Spleen (tissue), 11 donors: ENCODE measurements at regions not wholly inside any gene's neighbourhood (a gene's known extent, or its start where the extent isn't known, plus 50 kb on each side); places are given as distances from the start of the nearest gene placed in this dataset.

Experiments
- DNase-seq: peaks from one replicate; pipeline ENCODE4 v3.0.0-alpha.2; 2020
- H3K27ac ChIP-seq, 8 donors: fragments of 200-600 bp; sonication (generic) in 7 of 8; 1 replicate in 4 of 8; 2 replicates in 4 of 8; pipeline versions ENCODE4 v1.5.0 to v1.8.0; 2016 to 2021; ENCODE audit warnings: inconsistent platforms in 4 of 8, mild to moderate bottlenecking in 4 of 8, moderate library complexity in 1 of 8
- H3K27me3 ChIP-seq, 7 donors: fragments of 200-600 bp; sonication (generic) in 6 of 7; replicated peaks in 1 of 7; 1 replicate in 4 of 7; 2 replicates in 3 of 7; pipeline versions ENCODE4 v1.5.0 to v1.8.0; 2016 to 2021; ENCODE audit warnings: inconsistent platforms in 3 of 7, mild to moderate bottlenecking in 1 of 7
- H3K36me3 ChIP-seq, 6 donors: fragments of 200-600 bp; sonication (generic) in 5 of 6; 1 replicate in 4 of 6; 2 replicates in 2 of 6; pipeline versions ENCODE4 v1.5.0 to v1.8.0; 2016 to 2021; ENCODE audit warnings: inconsistent platforms in 2 of 6
- H3K4me1 ChIP-seq, 6 donors: fragments of 200-600 bp; sonication (generic) in 5 of 6; 1 replicate in 3 of 6; 2 replicates in 3 of 6; pipeline versions ENCODE4 v1.5.0 to v1.8.0; 2016 to 2021; ENCODE audit warnings: inconsistent platforms in 3 of 6
- H3K4me3 ChIP-seq, 8 donors: fragments of 200-600 bp; sonication (generic) in 7 of 8; 1 replicate in 4 of 8; 2 replicates in 4 of 8; pipeline versions ENCODE4 v1.5.0 to v1.8.0; 2016 to 2021; ENCODE audit warnings: inconsistent platforms in 4 of 8, mild to moderate bottlenecking in 4 of 8, moderate library complexity in 2 of 8
- H3K9me3 ChIP-seq, 8 donors: fragments of 200-600 bp; sonication (generic) in 7 of 8; 1 replicate in 4 of 8; 2 replicates in 4 of 8; pipeline versions ENCODE4 v1.5.0 to v1.8.0; 2016 to 2021; ENCODE audit warnings: inconsistent platforms in 4 of 8
- POLR2A ChIP-seq, 3 donors: fragments of 450-650 bp; IDR thresholded peaks; one replicate each; pipeline ENCODE4 v1.5.1; 2017; ENCODE audit warnings: antibody characterized with exemption in 3 of 3, mild to moderate bottlenecking in 1 of 3
- POLR2AphosphoS5 ChIP-seq, 3 donors: sonication (generic); formaldehyde crosslinking; IDR thresholded peaks; one replicate each; pipeline ENCODE4 v1.5.1; 2017; ENCODE audit warnings: antibody characterized with exemption in 3 of 3
- WGBS, 5 donors: extraction: QIAGEN DNeasy Blood & Tissue Kit in 3 of 5; methylation state at CpG; one replicate each; pipeline versions ENCODE4 v1.1.5 to v1.1.7; 2013 to 2018; 5-methylcytosine and 5-hydroxymethylcytosine counted together
- intact Hi-C: fragments of 100-400 bp; cut with DNase I; formaldehyde crosslinking; loops from one replicate; pipeline ENCODE4 v1.15.0; 2023; ENCODE audit warnings: low total_unique reads
- TF ChIP-seq, protein P1 (sequence below), 11 experiments: fragments of 200-600 bp in 7 of 11; fragments of 450-650 bp in 4 of 11; sonication (generic) in 4 of 11; IDR thresholded peaks in 8 of 11; conservative IDR thresholded peaks in 3 of 11; 1 replicate in 7 of 11; 2 replicates in 4 of 11; pipeline versions ENCODE4 v1.4.0 to v1.8.0; 2016 to 2021; ENCODE audit warnings: antibody characterized with exemption in 11 of 11, inconsistent platforms in 4 of 11, mild to moderate bottlenecking in 1 of 11
- donor health status: healthy with polysubstance abuse.
- donor health status: DM: no; HTN: no; CAD: no; lungs with moderate emphysema.
- donor health status: DM: no; HTN: no; CAD: no.
- donor health status: Bipolar disorder and iron deficiency.
- donor health status: healthy.
- donor health status: DM: no; HTN: no; CAD: no.
- donor health status: DM: yes; HTN: yes; CAD: no.

DNA sequence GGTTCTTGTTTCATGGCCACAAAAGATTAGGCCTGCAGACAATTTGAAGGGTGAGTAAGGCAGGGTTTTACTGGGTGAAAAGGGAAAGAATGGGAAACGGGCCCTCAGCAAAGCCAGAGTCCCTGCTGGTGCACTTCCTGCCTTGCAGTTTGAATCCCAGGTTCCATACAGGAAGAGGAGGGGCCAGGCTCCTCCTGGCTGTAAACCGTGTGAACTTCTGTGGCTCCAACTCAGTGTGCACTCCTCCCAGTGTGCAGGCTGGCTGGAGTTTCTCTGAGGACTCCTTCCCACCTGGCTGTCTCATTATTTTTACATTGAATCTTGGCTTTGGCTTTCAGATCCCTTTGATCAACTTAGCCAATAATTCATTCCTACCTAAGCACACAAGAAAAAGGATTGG lies 367.1 kb upstream of the KLF4 start:
- no peak for DNase-seq
- TF ChIP-seq POLR2A (IDR thresholded peaks at IDR 0.05) = no peak
- no peak for TF ChIP-seq POLR2AphosphoS5 (IDR thresholded peaks at IDR 0.05)
- TF ChIP-seq, protein P1, sequence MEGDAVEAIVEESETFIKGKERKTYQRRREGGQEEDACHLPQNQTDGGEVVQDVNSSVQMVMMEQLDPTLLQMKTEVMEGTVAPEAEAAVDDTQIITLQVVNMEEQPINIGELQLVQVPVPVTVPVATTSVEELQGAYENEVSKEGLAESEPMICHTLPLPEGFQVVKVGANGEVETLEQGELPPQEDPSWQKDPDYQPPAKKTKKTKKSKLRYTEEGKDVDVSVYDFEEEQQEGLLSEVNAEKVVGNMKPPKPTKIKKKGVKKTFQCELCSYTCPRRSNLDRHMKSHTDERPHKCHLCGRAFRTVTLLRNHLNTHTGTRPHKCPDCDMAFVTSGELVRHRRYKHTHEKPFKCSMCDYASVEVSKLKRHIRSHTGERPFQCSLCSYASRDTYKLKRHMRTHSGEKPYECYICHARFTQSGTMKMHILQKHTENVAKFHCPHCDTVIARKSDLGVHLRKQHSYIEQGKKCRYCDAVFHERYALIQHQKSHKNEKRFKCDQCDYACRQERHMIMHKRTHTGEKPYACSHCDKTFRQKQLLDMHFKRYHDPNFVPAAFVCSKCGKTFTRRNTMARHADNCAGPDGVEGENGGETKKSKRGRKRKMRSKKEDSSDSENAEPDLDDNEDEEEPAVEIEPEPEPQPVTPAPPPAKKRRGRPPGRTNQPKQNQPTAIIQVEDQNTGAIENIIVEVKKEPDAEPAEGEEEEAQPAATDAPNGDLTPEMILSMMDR (IDR thresholded peaks at IDR 0.05 in 8 of 11, conservative IDR thresholded peaks at IDR 0.05 in 3 of 11) = no peak
- H3K36me3 ChIP-seq = no peaks in the 10 kb centered on the region
- peaks cover 5 to 39% (median 33%) of the 10 kb centered on the region in 8 donors for H3K9me3 ChIP-seq
- no peak overlapping the region for H3K27ac ChIP-seq
- no peak overlapping the region for H3K4me3 ChIP-seq
- 52 to 78% (median 62%) methylated on average over 2 of the region's 2 CpGs for WGBS, 5 donors
- intact Hi-C loops = no loop called here
- H3K27me3 ChIP-seq = no peaks in the 10 kb centered on the region
- H3K4me1 ChIP-seq = no peaks in the 10 kb centered on the region

DNA sequence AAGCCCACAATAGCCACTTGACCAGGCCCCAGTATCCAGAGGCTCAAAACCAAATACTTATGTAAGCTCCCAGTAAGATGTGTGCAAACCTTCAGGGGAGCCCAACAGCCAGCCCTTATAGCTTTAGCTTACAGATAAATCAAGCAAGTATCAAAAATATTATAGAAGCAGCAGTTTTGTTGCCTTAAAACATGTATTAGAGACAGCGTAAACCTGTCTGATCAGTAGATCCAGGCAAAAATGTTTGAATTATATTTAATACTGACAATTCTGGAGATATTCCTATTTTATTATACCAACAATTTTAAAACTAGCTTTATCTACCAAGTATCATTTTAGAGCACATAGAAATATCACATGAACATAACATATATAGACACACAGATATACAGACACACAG lies 365.6 kb upstream of the KLF4 start:
- intact Hi-C loops = no loop called here
- no peaks in the 10 kb centered on the region for H3K36me3 ChIP-seq
- no peaks in the 10 kb centered on the region for H3K4me1 ChIP-seq
- H3K4me3 ChIP-seq = no peak overlapping the region
- DNase-seq = no peak
- 95 to 100% (median 97%) methylated on average over 1 of the region's 1 CpG for WGBS, 5 donors
- TF ChIP-seq POLR2AphosphoS5 (IDR thresholded peaks at IDR 0.05) = no peak
- TF ChIP-seq, protein P1 (IDR thresholded peaks at IDR 0.05 in 8 of 11, conservative IDR thresholded peaks at IDR 0.05 in 3 of 11) = no peak
- no peak for TF ChIP-seq POLR2A (IDR thresholded peaks at IDR 0.05)
- H3K27me3 ChIP-seq = no peaks in the 10 kb centered on the region
- H3K27ac ChIP-seq = no peak overlapping the region
- peaks cover 5 to 39% (median 33%) of the 10 kb centered on the region in 8 donors for H3K9me3 ChIP-seq

DNA sequence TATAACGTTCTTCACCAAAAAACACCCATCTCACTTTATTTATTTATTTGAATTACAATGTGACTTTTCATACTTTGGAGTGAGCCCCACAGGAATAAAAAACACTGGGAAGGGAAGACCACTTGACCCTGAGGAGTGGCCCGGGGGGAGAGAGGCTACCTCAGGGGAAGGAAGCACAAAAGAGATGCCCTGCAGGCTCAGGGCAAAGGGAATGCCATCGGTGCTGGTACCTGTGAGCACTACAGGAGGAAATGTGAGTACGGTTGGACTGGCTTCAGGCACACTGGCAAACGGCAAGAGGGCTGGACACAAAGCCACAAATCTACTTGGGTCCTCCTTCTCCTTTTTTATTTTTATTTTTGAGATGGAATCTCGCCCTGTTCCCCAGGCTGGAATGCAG lies 363.9 kb upstream of the KLF4 start:
- WGBS, 5 donors = 64 to 83% (median 73%) methylated on average over 6 of the region's 6 CpGs
- TF ChIP-seq POLR2A (IDR thresholded peaks at IDR 0.05) = no peak
- TF ChIP-seq, protein P1 (IDR thresholded peaks at IDR 0.05 in 8 of 11, conservative IDR thresholded peaks at IDR 0.05 in 3 of 11) = no peak
- TF ChIP-seq POLR2AphosphoS5 (IDR thresholded peaks at IDR 0.05) = no peak

DNA sequence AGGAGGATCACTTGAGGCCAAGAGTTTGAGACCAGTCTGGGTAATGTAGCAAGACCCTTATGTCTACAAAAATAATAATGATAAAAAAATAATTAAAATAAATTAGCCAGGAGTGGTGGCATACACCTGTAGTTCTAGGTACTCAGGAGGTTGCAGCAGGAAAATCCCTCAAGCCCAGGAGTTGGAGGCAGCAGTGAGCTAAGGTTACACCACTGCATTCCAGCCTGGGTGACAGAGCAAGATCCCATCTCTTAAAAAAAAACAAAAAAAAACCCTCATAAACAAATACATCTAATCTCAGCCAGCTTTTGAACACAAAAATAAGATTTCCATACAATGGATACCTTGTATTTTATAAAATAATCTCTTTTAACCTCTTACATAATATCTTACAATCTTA lies 363.3 kb upstream of the KLF4 start:
- Histone ChIP-seq H3K27ac (no peak overlapping the region), H3K4me3 (no peak overlapping the region), H3K27me3 (no peaks in the 10 kb centered on the region), H3K4me1 (peaks cover 0 to 13% (median 2%) of the 10 kb centered on the region in 6 donors), H3K9me3 (peaks cover 5 to 39% (median 33%) of the 10 kb centered on the region in 8 donors), H3K36me3 (no peaks in the 10 kb centered on the region)
- no peak for DNase-seq
- TF ChIP-seq POLR2AphosphoS5 (IDR thresholded peaks at IDR 0.05) = no peak
- TF ChIP-seq POLR2A (IDR thresholded peaks at IDR 0.05) = no peak
- TF ChIP-seq, protein P1 (IDR thresholded peaks at IDR 0.05 in 8 of 11, conservative IDR thresholded peaks at IDR 0.05 in 3 of 11) = no peak
- intact Hi-C loops = no loop called here

More for the DNA sequence above, 363.9 kb upstream of the KLF4 start:
- no peaks in the 10 kb centered on the region for H3K36me3 ChIP-seq
- intact Hi-C loops = no loop called here
- peaks cover 5 to 39% (median 33%) of the 10 kb centered on the region in 8 donors for H3K9me3 ChIP-seq
- no peak overlapping the region for H3K4me3 ChIP-seq
- no peak for DNase-seq
- no peaks in the 10 kb centered on the region for H3K27me3 ChIP-seq
- H3K4me1 ChIP-seq = peaks cover 0 to 8% (median under 1%) of the 10 kb centered on the region in 6 donors
- no peak overlapping the region for H3K27ac ChIP-seq
